Thyroid gland (tissue), 4 donors: ENCODE measurements at regions not wholly inside any gene's neighbourhood (a gene's known extent, or its start where the extent isn't known, plus 50 kb on each side); places are given as distances from the start of the nearest gene placed in this dataset.

Experiments
- DNase-seq, 2 donors: peaks; one replicate each; pipeline ENCODE4 v3.0.0-alpha.2; 2019
- H3K27ac ChIP-seq, 3 donors: fragments of 200-600 bp; sonication (generic); 1 replicate in 2 of 3; 2 replicates in 1 of 3; pipeline ENCODE4 v1.5.1; 2016 to 2019; ENCODE audit warnings: mild to moderate bottlenecking in 1 of 3, moderate library complexity in 1 of 3
- H3K27me3 ChIP-seq: fragments of 200-600 bp; sonication (generic); one replicate; pipeline ENCODE4 v1.5.1; 2019
- H3K36me3 ChIP-seq, 2 donors: fragments of 200-600 bp; sonication (generic); one replicate each; pipeline ENCODE4 v1.5.1; 2016 to 2019
- H3K4me1 ChIP-seq, 2 donors: fragments of 200-600 bp; sonication (generic); one replicate each; pipeline ENCODE4 v1.5.1; 2017 to 2019
- H3K4me3 ChIP-seq, 3 donors: fragments of 200-600 bp; sonication (generic); replicated peaks in 1 of 3; 1 replicate in 2 of 3; 2 replicates in 1 of 3; pipeline ENCODE4 v1.5.1; 2016; ENCODE audit warnings: mild to moderate bottlenecking in 1 of 3
- H3K9me3 ChIP-seq: fragments of 200-600 bp; sonication (generic); one replicate; pipeline ENCODE4 v1.5.1; 2017
- POLR2A ChIP-seq, 2 donors: fragments of 450-650 bp; IDR thresholded peaks; one replicate each; pipeline ENCODE4 v1.6.1; 2017; ENCODE audit warnings: antibody characterized with exemption in 2 of 2, mild to moderate bottlenecking in 2 of 2, moderate library complexity in 1 of 2
- whole genome bisulfite sequencing, 2 donors: methylation state at CpG; one replicate each; pipeline ENCODE4 v1.1.5; 2017; 5-methylcytosine and 5-hydroxymethylcytosine counted together
- intact Hi-C: fragments of 100-400 bp; cut with DNase I; formaldehyde crosslinking; loops from one replicate; pipeline ENCODE4 v1.15.1; 2023
- TF ChIP-seq, protein P1 (sequence below), 6 experiments: fragments of 200-600 bp in 3 of 6; fragments of 450-650 bp in 3 of 6; sonication (generic) in 3 of 6; IDR thresholded peaks; one replicate each; pipeline ENCODE4 v1.5.1; 2016 to 2019; ENCODE audit warnings: antibody characterized with exemption in 6 of 6, mild to moderate bottlenecking in 2 of 6, inconsistent platforms in 1 of 6, moderate library complexity in 1 of 6

DNA sequence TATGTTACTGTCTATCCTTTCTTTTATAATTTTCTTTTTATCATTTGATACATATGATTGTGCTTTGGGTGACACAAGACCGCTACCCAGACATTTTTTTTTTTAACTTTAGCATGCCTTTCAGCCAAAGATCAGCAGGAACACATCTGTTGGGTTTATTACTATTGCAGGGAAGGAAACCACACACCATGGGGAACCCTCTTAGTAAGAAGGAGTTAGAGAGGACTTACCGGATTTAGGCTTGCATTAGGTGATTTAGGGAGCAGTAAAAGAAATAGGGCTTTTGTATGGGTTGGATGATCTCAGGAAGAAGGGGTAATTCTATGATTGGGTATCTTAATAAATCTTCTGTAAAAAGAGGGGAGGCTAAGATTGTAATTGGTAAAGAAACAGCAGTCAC, 138.2 kb downstream of the SNX18 start:
- Histone ChIP-seq H3K27me3 (no peaks in the 10 kb centered on the region), H3K9me3 (no peaks in the 10 kb centered on the region), H3K4me1 (peaks cover 11 to 56% of the 10 kb centered on the region in 2 donors), H3K27ac (peak overlapping the region in 2 of 3 donors; percentile 22 to 40), H3K4me3 (no peak overlapping the region), H3K36me3 (no peaks in the 10 kb centered on the region)
- no peak for DNase-seq
- 93 to 97% methylated on average over 2 of the region's 2 CpGs for WGBS, 2 donors
- TF ChIP-seq, protein P1, sequence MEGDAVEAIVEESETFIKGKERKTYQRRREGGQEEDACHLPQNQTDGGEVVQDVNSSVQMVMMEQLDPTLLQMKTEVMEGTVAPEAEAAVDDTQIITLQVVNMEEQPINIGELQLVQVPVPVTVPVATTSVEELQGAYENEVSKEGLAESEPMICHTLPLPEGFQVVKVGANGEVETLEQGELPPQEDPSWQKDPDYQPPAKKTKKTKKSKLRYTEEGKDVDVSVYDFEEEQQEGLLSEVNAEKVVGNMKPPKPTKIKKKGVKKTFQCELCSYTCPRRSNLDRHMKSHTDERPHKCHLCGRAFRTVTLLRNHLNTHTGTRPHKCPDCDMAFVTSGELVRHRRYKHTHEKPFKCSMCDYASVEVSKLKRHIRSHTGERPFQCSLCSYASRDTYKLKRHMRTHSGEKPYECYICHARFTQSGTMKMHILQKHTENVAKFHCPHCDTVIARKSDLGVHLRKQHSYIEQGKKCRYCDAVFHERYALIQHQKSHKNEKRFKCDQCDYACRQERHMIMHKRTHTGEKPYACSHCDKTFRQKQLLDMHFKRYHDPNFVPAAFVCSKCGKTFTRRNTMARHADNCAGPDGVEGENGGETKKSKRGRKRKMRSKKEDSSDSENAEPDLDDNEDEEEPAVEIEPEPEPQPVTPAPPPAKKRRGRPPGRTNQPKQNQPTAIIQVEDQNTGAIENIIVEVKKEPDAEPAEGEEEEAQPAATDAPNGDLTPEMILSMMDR (IDR thresholded peaks at IDR 0.05), result no peak
- no peak for TF ChIP-seq POLR2A (IDR thresholded peaks at IDR 0.05)
- intact Hi-C loops, result no loop called here

DNA sequence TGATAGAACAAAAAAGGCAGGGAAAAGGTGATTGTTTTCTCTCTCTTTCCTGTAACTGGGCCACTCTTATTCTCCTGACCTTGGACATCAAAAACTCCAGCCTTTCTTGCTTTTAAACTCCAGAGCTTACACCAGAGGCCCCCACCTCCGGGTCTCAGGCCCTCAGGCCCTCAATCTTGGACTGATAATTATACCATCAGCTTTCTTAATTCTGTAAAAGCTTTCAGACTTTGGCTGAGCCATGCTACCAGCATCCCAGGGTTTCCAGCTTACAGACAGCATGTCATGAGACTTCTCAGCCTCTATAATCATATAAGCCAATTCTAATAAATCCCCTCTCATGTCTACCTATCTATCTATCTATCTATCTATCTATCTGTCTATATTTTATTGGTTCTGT, 137.7 kb downstream of the SNX18 start:
- WGBS, 2 donors, result 75 to 79% methylated on average over 1 of the region's 1 CpG
- no peak for DNase-seq
- Histone ChIP-seq H3K9me3 (no peaks in the 10 kb centered on the region), H3K27ac (no peak overlapping the region), H3K4me1 (peaks cover 11 to 54% of the 10 kb centered on the region in 2 donors), H3K27me3 (no peaks in the 10 kb centered on the region), H3K36me3 (no peaks in the 10 kb centered on the region), H3K4me3 (no peak overlapping the region)
- no peak for TF ChIP-seq POLR2A (IDR thresholded peaks at IDR 0.05)
- TF ChIP-seq, protein P1 (IDR thresholded peaks at IDR 0.05), result no peak
- intact Hi-C loops, result no loop called here

GRCh38 chr5:54653956-54654614, 136.5 kb downstream of the SNX18 start:
- DNase-seq, result no peak
- no peaks in the 10 kb centered on the region for H3K36me3 ChIP-seq
- no peak overlapping the region for H3K4me3 ChIP-seq
- WGBS, 2 donors, result 95 to 96% methylated on average over 2 of the region's 2 CpGs
- TF ChIP-seq, protein P1 (IDR thresholded peaks at IDR 0.05), result no peak
- TF ChIP-seq POLR2A (IDR thresholded peaks at IDR 0.05), result no peak
- H3K9me3 ChIP-seq, result no peaks in the 10 kb centered on the region
- intact Hi-C loops, result no loop called here
- no peaks in the 10 kb centered on the region for H3K27me3 ChIP-seq
- H3K27ac ChIP-seq, result no peak overlapping the region
- peaks cover 7 to 44% of the 10 kb centered on the region in 2 donors for H3K4me1 ChIP-seq

DNA sequence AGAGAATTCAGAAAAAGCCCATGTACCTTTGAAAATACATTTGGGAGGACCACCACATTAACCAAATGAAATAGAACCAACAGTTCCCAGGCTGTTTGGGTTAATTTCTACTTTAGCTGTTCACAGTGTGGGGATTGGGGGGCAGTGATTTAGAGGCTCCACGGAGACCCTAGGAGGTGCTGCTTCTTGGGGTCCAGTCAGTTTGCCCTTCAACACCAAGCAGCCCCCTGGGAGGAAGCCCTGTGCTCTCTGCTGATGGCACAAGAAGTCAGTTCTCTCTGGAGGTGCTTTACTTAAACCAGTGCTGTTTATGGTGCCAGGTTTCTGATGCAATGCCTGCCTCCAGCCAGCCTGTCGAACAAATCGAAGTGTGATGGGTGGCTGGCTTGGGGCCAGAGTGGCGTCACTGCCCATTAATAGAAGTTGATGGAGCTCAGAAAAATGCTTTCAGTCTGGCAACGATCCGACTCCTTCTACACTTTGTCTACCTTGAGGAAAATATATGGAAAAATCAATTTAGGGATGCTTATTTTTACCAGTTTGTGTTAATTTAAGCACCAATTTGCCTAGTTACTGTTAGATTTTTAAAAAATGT, 134.0 kb downstream of the SNX18 start:
- DNase-seq, result peak; percentile 96 to 97
- Histone ChIP-seq H3K27me3 (no peaks in the 10 kb centered on the region), H3K9me3 (no peaks in the 10 kb centered on the region), H3K4me3 (no peak overlapping the region), H3K36me3 (no peaks in the 10 kb centered on the region), H3K4me1 (peaks cover 16 to 34% of the 10 kb centered on the region in 2 donors), H3K27ac (peak overlapping the region in 2 of 3 donors; percentile 25 to 56)
- intact Hi-C loops, result no loop called here
- WGBS, 2 donors, result 32 to 37% methylated on average over 6 of the region's 6 CpGs
- TF ChIP-seq POLR2A (IDR thresholded peaks at IDR 0.05), result peak in 1 of 2 donors; percentile 47
- TF ChIP-seq, protein P1 (IDR thresholded peaks at IDR 0.05), result no peak

DNA sequence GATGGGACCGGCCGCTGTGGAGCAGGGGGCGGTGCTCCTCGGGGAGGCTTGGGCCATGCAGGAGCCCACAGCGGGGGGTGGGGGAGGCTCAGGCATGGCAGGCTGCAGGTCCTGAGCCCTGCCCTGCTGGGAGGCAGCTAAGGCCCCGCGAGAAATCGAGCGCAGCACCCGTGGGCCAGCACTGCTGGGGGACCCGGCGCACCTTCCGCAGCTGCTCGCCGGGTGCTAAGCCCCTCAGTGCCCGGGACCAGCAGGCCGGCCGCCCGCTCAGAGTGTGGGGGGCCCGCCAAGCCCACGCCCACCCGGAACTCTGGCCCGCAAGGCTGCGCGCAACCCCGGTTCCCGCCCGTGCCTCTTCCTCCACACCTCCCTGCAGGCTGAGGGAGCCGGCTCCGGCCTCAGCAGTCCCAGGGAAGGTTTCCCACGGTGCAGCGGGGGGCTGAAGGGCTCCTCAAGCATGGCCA, 131.5 kb downstream of the SNX18 start:
- H3K36me3 ChIP-seq, result no peaks in the 10 kb centered on the region
- H3K9me3 ChIP-seq, result no peaks in the 10 kb centered on the region
- WGBS, 2 donors, result 97 to 100% methylated on average over 10 to 27 of the region's 32 CpGs
- peaks cover 29 to 49% of the 10 kb centered on the region in 2 donors for H3K4me1 ChIP-seq
- intact Hi-C loops, result no loop called here
- no peak overlapping the region for H3K27ac ChIP-seq
- H3K27me3 ChIP-seq, result no peaks in the 10 kb centered on the region
- TF ChIP-seq, protein P1 (IDR thresholded peaks at IDR 0.05), result no peak
- TF ChIP-seq POLR2A (IDR thresholded peaks at IDR 0.05), result no peak
- DNase-seq, result no peak
- H3K4me3 ChIP-seq, result no peak overlapping the region
